GM18520 (cell line): ENCODE measurements at regions not wholly inside any gene's neighbourhood (a gene's known extent, or its start where the extent isn't known, plus 50 kb on each side); places are given as distances from the start of the nearest gene placed in this dataset.

Experiments used
- ATAC-seq: cut with Tn5 transposase; IDR thresholded peaks from one replicate; pipeline ENCODE4 v1.9.1; 2021; ENCODE audit not compliant: unreplicated experiment

DNA sequence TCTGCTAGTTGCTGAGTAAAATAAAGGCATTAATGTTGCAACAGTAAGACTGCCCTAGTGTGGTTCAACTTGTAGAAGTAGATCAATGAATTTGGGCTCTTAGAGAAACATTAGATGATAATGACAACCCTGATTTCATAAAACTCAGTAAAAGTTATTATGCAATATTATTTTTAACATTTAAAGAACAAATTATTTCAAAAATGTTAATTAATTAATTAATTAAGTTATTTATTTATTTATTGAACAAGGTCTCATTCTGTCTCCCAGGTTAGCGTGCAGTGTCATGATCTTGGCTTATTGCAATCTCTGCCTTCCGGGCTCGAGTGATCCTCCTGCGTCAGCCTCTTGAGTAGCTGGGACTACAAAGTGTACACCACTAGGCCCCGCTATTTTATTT, 1016.4 kb downstream of the VRK1 start:
- no peak for ATAC-seq

DNA sequence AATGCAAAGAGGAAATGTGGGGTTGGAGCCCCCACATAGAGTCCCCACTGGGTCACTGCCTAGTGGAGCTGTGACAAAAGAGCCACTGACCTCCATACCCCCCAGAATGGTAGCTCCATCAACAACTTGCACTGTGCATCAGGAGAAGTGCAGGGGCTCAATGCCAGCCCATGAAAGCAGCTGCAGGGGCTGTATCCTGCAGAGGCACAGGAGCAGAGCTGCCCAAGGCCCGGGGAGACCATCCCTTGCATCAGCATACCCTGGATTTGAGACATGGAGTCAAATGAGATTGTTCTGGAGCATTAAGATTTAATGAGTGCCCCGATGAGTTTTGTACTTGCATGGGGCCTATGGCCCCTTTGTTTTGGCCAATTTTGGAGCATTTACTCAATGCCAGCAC, 1023.6 kb downstream of the VRK1 start:
- no peak for ATAC-seq

GRCh38 chr14:97824218-97824617, 1027.0 kb downstream of the VRK1 start:
- no peak for ATAC-seq

- no peak for ATAC-seq
Observed at GRCh38 chr14:97827746-97828145, 1030.6 kb downstream of the VRK1 start.

DNA sequence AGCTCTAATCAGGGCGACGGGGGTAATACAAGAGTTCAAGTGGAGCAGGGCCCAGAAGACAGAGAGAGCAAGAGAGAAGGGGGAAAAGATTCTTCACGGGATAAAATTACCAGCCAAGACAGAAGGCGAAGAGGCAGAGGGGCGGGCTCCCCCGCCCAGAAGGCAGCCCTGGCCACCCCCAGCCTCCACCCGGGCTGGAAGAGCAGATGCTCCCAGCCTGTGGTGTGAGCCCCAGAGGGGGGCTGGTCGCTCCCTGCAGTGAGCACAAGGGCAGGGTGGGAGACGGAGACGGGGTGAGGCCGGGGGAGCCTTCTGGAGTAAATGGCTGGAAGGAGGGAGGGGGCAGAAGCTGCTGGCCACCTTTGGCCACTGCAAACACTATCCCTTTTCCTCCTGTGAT, 1035.6 kb downstream of the VRK1 start:
- ATAC-seq = no peak

- ATAC-seq = no peak
Observed at GRCh38 chr14:97838986-97839385, 1041.8 kb downstream of the VRK1 start.

GRCh38 chr14:97840159-97840558, 1043.0 kb downstream of the VRK1 start:
- no peak for ATAC-seq

DNA sequence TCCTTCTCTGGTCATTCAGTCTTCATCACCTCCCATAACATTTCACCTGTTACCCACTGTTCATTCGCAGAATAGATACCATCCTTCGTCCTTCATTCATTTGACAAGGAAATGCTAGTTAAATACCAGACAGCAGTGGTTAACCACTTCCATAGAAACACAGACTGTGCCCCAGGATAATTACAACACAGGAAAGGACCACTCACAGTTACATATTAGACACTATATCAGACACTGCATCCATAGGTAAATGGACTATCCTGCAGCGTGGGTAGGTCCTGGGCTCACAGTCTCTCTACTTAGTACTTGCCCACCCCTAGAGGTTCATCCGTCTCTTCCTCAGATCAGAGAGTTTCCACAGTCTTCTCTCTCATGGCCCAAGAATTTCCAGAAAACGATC, 1044.6 kb downstream of the VRK1 start:
- ATAC-seq = no peak

GRCh38 chr14:97843066-97843465, 1045.9 kb downstream of the VRK1 start:
- ATAC-seq = no peak

- ATAC-seq = no peak
Observed at GRCh38 chr14:97844042-97844441, 1046.9 kb downstream of the VRK1 start.

GRCh38 chr14:97846156-97846555, 1049.0 kb downstream of the VRK1 start:
- ATAC-seq = no peak

- ATAC-seq = no peak
Observed at GRCh38 chr14:97848317-97848980, 1051.3 kb downstream of the VRK1 start.

DNA sequence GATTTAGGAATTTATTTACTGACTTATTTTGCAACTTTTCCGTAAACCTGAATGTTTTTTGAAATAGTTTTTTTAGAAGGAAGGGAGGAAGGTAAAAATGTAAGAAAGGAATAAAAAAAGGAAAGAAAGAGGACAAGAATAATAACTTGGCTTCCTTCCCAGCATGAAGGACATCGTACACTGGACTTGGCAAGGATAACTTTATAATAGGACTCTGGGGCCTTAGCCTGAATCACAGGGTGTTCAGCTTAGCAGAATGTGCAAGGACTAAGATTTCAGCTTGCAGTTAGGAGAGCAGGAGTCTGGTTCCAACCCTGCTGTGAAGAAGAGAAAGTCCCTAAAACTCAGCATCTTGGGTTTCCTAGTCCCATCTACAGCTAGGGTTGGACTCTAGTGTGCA, 1053.3 kb downstream of the VRK1 start:
- ATAC-seq = no peak

DNA sequence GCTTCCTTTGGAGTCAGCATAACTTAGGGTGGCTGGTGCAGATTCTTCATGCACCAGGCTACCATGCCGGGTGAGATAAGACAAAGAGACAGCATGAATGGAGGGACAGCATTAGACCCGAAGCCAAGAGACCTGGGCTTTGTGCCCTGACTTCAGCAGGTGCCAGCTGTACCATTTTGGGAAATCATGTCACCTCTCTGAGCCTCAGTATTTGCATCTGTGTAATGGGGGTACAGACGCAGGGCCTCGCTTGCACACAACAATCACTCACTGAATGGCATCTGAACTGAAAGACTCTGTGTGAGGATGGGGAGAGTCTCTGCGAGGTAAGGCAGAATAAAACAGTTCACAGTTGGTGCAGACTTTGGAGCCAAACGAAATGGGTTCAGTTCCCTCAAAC, 1053.7 kb downstream of the VRK1 start:
- ATAC-seq = no peak

DNA sequence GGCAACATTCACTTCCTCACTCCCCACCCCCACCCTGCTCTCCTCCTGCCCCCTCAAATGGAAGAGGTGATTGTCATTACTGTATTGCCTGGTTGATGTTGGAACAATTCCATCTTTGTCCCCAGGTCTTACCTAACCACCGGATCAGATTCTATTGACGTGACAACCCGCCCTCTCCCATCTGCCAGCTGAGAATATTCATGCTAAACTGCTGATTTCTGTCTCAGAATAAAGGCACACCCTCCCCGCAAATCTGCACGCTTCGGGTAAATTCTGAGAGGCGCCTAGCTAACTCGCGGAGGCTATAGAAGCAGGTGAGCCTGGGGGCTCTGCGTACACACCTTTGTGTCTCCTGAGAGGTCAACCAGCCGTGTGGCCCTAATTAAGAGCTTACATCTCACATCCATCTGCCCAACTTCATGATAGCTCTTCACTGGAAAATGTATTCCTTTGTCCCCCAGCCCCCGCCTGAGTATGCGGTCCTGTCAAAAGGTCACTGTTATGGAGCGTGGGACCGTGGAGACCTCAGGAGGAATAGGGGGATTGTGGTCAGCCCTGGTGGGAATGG, 1054.3 kb downstream of the VRK1 start:
- ATAC-seq = no peak

- ATAC-seq = no peak
Observed at GRCh38 chr14:97854918-97855317, 1057.7 kb downstream of the VRK1 start.

DNA sequence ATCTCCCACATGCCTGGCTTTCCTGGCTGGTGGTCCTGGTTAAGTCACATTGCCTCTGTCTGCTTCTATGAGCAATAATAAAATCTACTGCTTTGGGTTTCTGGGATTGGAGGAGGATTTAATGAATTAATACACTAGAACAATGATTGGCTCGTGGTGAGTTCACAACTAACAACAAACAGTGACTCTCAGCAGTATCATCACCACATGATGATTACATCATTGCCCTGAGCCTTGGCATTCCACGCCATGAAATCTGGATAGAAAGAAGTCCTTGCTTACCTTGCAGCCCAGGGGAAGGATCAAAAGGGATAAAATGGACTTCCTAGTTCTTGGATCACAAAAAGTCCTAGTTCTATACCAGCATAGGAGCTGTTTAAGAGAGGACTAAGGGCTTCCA, 1069.0 kb downstream of the VRK1 start:
- ATAC-seq = no peak

DNA sequence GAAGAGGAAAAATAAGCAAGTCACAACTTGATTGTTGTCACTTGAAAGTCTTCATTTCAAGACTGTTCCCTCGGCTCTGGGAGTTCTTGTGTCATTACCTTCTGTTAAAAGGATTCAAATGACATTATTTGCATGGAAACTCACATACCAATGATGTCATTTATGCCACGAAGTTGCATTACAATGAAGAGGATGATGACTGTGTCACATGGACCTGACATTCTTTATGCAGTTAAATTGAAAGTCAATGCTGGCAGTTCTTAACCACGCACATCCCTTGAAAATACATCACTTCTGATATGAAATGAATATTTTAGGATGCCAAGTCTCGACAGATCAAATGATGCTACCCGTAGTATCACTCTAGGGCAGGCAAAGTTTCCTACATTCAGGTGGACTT, 1069.5 kb downstream of the VRK1 start:
- ATAC-seq = no peak

GRCh38 chr14:97873291-97873690, 1076.1 kb downstream of the VRK1 start:
- ATAC-seq = no peak

- no peak for ATAC-seq
Observed at GRCh38 chr14:97874394-97874793, 1077.2 kb downstream of the VRK1 start.

GRCh38 chr14:97878206-97878605, 1081.0 kb downstream of the VRK1 start:
- no peak for ATAC-seq

- no peak for ATAC-seq
Observed at GRCh38 chr14:97878727-97879126, 1081.5 kb downstream of the VRK1 start.

- no peak for ATAC-seq
Observed at GRCh38 chr14:97887690-97888089, 1090.5 kb downstream of the VRK1 start.
